GM12878 (cell line): ENCODE measurements at regions not wholly inside any gene's neighbourhood (a gene's known extent, or its start where the extent isn't known, plus 50 kb on each side); places are given as distances from the start of the nearest gene placed in this dataset.

Experiments used
- BACH1 ChIP-seq: fragments of 450-650 bp; IDR thresholded peaks from 2 replicates; pipeline ENCODE4 v1.6.1; 2017; ENCODE audit warnings: mild to moderate bottlenecking, borderline replicate concordance
- BCL11A ChIP-seq: IDR thresholded peaks from 2 replicates; pipeline ENCODE4 v1.6.1; 2011; ENCODE audit warnings: low read depth, low read length
- CEBPB ChIP-seq, 2 experiments: fragments of 150-350 bp in 1 of 2; IDR thresholded peaks; 2 replicates each; pipeline ENCODE4 v1.6.1; 2012 to 2014; ENCODE audit warnings: low read depth in 2 of 2, low read length in 2 of 2, borderline replicate concordance in 1 of 2, inconsistent platforms in 1 of 2
- EGR1 ChIP-seq, 2 experiments: IDR thresholded peaks; 1 replicate in 1 of 2; 2 replicates in 1 of 2; pipeline ENCODE4 v1.6.1; 2011 to 2012; ENCODE audit warnings: low read depth in 2 of 2, low read length in 2 of 2, borderline replicate concordance in 1 of 2, mild to moderate bottlenecking in 1 of 2, moderate library complexity in 1 of 2
- ESRRA ChIP-seq: IDR thresholded peaks from 2 replicates; pipeline ENCODE4 v1.6.1; 2012; ENCODE audit warnings: mild to moderate bottlenecking, low read length, improper control_type of control experiment
- HDAC6 ChIP-seq: fragments of 200-600 bp; sonication (generic); IDR thresholded peaks from one replicate; pipeline ENCODE4 v1.8.0; 2017; ENCODE audit warnings: antibody characterized with exemption; ENCODE audit not compliant: unreplicated experiment
- NR2C1 ChIP-seq: fragments of 450-650 bp; IDR thresholded peaks from 2 replicates; pipeline ENCODE4 v1.6.1; 2017; ENCODE audit warnings: antibody characterized with exemption, mild to moderate bottlenecking, moderate library complexity
- POLR2A ChIP-seq: IDR thresholded peaks from 2 replicates; pipeline ENCODE4 v1.6.1; 2011; ENCODE audit warnings: low read depth, mild to moderate bottlenecking, low read length
- SMC3 ChIP-seq: IDR thresholded peaks from 2 replicates; pipeline ENCODE4 v1.6.1; 2011; ENCODE audit warnings: low read length, improper control_type of control experiment, borderline replicate concordance
- SREBF2 ChIP-seq: IDR thresholded peaks from 2 replicates; pipeline ENCODE4 v1.6.1; 2012; ENCODE audit warnings: mild to moderate bottlenecking, low read length
- STAT3 ChIP-seq: IDR thresholded peaks from 2 replicates; pipeline ENCODE4 v1.6.1; 2011; ENCODE audit warnings: low read depth, low read length, improper control_type of control experiment
- TARDBP ChIP-seq: IDR thresholded peaks from 2 replicates; pipeline ENCODE4 v1.6.1; 2016; ENCODE audit warnings: borderline replicate concordance
- TF ChIP-seq, protein P1 (sequence below), 3 experiments: IDR thresholded peaks in 2 of 3; conservative IDR thresholded peaks in 1 of 3; 2 replicates each; pipeline ENCODE4 v1.5.1; 2011; ENCODE audit warnings: low read depth in 3 of 3, low read length in 3 of 3, mild to moderate bottlenecking in 3 of 3, control low read depth in 2 of 3, moderate library complexity in 2 of 3, inconsistent platforms in 1 of 3, mixed read lengths in 1 of 3; ENCODE audit not compliant: control insufficient read depth in 2 of 3, insufficient read depth in 1 of 3; ENCODE audit errors: extremely low read depth in 1 of 3
- TF ChIP-seq, protein P2 (sequence below): IDR thresholded peaks from 2 replicates; pipeline ENCODE4 v1.6.1; 2012; ENCODE audit warnings: low read depth, low read length, improper control_type of control experiment

DNA sequence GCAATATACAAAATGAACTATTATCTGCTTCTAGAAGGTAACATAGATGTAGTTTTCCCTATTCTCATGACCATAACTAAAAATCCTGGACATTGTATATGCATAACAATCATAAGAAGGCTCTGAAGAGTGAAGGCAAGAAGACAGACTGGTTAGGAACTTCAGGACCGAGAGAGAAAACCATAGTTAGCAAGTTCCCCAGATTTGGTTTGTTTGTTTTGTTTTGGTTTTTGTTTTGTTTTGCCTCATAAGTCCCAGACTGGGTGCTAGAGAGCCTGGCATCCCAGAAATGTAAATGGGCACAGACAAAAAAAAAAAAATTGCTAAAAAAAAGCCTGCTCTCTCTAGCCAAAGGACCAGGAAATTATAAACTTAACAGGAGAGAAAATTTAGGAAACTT is 192.2 kb upstream of the FBXO11 start:
- no peak for TF ChIP-seq TARDBP
- TF ChIP-seq POLR2A: no peak
- TF ChIP-seq, protein P1, sequence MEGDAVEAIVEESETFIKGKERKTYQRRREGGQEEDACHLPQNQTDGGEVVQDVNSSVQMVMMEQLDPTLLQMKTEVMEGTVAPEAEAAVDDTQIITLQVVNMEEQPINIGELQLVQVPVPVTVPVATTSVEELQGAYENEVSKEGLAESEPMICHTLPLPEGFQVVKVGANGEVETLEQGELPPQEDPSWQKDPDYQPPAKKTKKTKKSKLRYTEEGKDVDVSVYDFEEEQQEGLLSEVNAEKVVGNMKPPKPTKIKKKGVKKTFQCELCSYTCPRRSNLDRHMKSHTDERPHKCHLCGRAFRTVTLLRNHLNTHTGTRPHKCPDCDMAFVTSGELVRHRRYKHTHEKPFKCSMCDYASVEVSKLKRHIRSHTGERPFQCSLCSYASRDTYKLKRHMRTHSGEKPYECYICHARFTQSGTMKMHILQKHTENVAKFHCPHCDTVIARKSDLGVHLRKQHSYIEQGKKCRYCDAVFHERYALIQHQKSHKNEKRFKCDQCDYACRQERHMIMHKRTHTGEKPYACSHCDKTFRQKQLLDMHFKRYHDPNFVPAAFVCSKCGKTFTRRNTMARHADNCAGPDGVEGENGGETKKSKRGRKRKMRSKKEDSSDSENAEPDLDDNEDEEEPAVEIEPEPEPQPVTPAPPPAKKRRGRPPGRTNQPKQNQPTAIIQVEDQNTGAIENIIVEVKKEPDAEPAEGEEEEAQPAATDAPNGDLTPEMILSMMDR (IDR thresholded peaks at IDR 0.05 in 2 of 3, conservative IDR thresholded peaks at IDR 0.05 in 1 of 3; ENCODE audit: control insufficient read depth in 2 of 3, extremely low read depth in 1 of 3, insufficient read depth in 1 of 3, low read depth in 3 of 3, low read length in 3 of 3): no peak
- no peak for TF ChIP-seq BCL11A
- no peak for TF ChIP-seq EGR1 (IDR thresholded peaks at IDR 0.05; ENCODE audit: borderline replicate concordance in 1 of 2, low read depth in 2 of 2, low read length in 2 of 2)
- no peak for TF ChIP-seq CEBPB (IDR thresholded peaks at IDR 0.05; ENCODE audit: borderline replicate concordance in 1 of 2, low read depth in 2 of 2, low read length in 2 of 2)
- TF ChIP-seq ESRRA: no peak
- TF ChIP-seq NR2C1: no peak
- no peak for TF ChIP-seq BACH1
- no peak for TF ChIP-seq STAT3
- no peak for TF ChIP-seq SMC3
- TF ChIP-seq, protein P2, sequence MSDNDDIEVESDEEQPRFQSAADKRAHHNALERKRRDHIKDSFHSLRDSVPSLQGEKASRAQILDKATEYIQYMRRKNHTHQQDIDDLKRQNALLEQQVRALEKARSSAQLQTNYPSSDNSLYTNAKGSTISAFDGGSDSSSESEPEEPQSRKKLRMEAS: no peak
- no peak for TF ChIP-seq HDAC6
- TF ChIP-seq SREBF2: no peak
